KMS-11 (cell line): ENCODE measurements at regions not wholly inside any gene's neighbourhood (a gene's known extent, or its start where the extent isn't known, plus 50 kb on each side); places are given as distances from the start of the nearest gene placed in this dataset.

Source experiments
- H2AFZ ChIP-seq: fragments of 200-600 bp; sonication (generic); 2 replicates; pipeline ENCODE4 v1.6.1; 2016; ENCODE audit warnings: antibody characterized with exemption, mixed run types, low read depth
- H3K27ac ChIP-seq: fragments of 200-600 bp; sonication (generic); 2 replicates; pipeline ENCODE4 v1.6.1; 2016; ENCODE audit warnings: mild to moderate bottlenecking, mixed run types
- H3K27me3 ChIP-seq: fragments of 200-600 bp; sonication (generic); 2 replicates; pipeline ENCODE4 v1.6.1; 2017; ENCODE audit warnings: mild to moderate bottlenecking, low read depth, mixed run types, moderate library complexity; ENCODE audit not compliant: insufficient read depth
- H3K36me3 ChIP-seq: fragments of 200-600 bp; sonication (generic); 2 replicates; pipeline ENCODE4 v1.6.1; 2017; ENCODE audit warnings: mild to moderate bottlenecking, mixed run types; ENCODE audit not compliant: insufficient read depth
- H3K4me1 ChIP-seq: fragments of 200-600 bp; sonication (generic); 2 replicates; pipeline ENCODE4 v1.6.1; 2016; ENCODE audit warnings: mild to moderate bottlenecking, low read depth, mixed run types; ENCODE audit not compliant: poor library complexity, severe bottlenecking
- H3K4me2 ChIP-seq: fragments of 200-600 bp; sonication (generic); 2 replicates; pipeline ENCODE4 v1.7.0; 2016; ENCODE audit warnings: mild to moderate bottlenecking, mixed run types
- H3K4me3 ChIP-seq: fragments of 200-600 bp; sonication (generic); IDR thresholded peaks from 2 replicates; pipeline ENCODE4 v1.6.1; 2017; ENCODE audit warnings: low read depth, low read length, mixed read lengths; ENCODE audit not compliant: insufficient read depth
- H3K79me2 ChIP-seq: fragments of 200-600 bp; sonication (generic); 2 replicates; pipeline ENCODE4 v1.6.1; 2016; ENCODE audit warnings: low read depth, mixed run types; ENCODE audit not compliant: insufficient read depth
- H3K9ac ChIP-seq: fragments of 200-600 bp; sonication (generic); 2 replicates; pipeline ENCODE4 v1.6.1; 2016; ENCODE audit warnings: mild to moderate bottlenecking, mixed run types
- H4K20me1 ChIP-seq: fragments of 200-600 bp; sonication (generic); 2 replicates; pipeline ENCODE4 v1.6.1; 2016; ENCODE audit warnings: mild to moderate bottlenecking, mixed run types; ENCODE audit not compliant: insufficient read depth
- TF ChIP-seq, protein P1 (sequence below): fragments of 200-600 bp; sonication (generic); conservative IDR thresholded peaks from 2 replicates; pipeline ENCODE4 v1.6.1; 2017; ENCODE audit warnings: low read depth, mild to moderate bottlenecking, antibody characterized with exemption, low read length, moderate library complexity, mixed read lengths

DNA sequence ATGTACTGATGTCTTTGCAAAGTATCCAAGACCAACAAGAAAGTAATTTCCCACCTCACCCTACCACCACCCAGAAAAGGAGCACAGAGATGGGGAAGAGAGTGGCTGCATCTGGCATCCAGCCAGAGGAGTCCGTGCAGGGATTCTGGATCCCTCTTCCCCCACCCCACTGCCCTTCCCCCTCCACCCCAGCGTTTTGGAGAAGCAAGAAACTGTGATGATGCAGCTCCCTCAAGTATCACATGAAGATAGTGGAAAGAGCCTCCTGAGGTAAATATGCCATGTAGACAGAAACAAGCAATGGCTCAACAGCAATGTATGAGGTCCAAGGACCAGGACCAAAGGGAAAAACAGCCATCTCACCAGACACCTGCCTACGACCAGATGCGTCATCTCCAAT is 153.8 kb downstream of the DEPDC1B start:
- TF ChIP-seq, protein P1, sequence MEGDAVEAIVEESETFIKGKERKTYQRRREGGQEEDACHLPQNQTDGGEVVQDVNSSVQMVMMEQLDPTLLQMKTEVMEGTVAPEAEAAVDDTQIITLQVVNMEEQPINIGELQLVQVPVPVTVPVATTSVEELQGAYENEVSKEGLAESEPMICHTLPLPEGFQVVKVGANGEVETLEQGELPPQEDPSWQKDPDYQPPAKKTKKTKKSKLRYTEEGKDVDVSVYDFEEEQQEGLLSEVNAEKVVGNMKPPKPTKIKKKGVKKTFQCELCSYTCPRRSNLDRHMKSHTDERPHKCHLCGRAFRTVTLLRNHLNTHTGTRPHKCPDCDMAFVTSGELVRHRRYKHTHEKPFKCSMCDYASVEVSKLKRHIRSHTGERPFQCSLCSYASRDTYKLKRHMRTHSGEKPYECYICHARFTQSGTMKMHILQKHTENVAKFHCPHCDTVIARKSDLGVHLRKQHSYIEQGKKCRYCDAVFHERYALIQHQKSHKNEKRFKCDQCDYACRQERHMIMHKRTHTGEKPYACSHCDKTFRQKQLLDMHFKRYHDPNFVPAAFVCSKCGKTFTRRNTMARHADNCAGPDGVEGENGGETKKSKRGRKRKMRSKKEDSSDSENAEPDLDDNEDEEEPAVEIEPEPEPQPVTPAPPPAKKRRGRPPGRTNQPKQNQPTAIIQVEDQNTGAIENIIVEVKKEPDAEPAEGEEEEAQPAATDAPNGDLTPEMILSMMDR, result no peak
- no peak overlapping the region for H3K4me2 ChIP-seq

DNA sequence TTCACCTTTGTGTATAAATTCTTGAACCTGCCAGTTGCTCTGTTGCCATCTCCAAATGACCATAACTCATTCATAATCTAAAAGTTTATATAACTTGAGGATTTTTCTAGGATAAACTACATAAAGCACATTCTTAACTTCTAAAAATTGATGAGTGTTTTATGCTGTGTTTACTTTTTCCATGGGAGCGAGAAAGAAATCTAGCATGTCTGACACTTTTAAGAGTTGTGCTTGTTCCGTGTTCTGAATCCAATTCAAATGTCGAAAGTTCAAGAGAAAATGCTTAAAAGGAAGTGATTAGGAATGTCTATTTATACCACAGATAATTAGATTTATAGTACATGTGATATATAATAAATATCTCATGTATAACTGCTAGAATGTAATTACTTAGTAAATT is 154.4 kb downstream of the DEPDC1B start:
- no peaks in the 10 kb centered on the region for H3K27me3 ChIP-seq

More for the DNA sequence above, 153.8 kb downstream of the DEPDC1B start:
- H3K4me1 ChIP-seq, result peaks cover 12% of the 10 kb centered on the region
- H3K4me3 ChIP-seq, result no peak overlapping the region
- H4K20me1 ChIP-seq, result no peaks in the 10 kb centered on the region
- no peak overlapping the region for H3K27ac ChIP-seq
- H3K36me3 ChIP-seq, result no peaks in the 10 kb centered on the region; the same call in 1 of the 2 replicates
- no peak overlapping the region for H2AFZ ChIP-seq
- H3K79me2 ChIP-seq, result no peaks in the 10 kb centered on the region
- no peaks in the 10 kb centered on the region for H3K27me3 ChIP-seq
- H3K9ac ChIP-seq, result no peak overlapping the region

DNA sequence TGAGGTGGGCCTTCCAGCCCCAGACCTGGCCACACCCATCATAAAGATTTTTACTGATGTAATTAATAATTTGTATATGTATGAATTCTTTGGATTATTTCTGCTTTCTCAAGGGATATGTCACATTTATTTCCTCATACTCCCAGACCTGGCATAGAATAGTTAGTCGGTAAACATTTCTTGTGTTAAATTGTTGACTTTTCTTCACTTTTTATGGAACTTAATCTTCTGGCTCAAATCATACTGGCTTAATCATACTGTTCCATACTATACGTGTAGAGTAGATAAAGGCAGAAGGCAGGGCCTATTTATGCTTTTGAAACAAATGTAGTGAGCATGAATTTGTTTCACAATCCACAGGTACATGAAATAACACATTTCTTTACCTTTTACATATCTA is 155.8 kb downstream of the DEPDC1B start:
- no peak overlapping the region for H3K9ac ChIP-seq
- no peak overlapping the region for H2AFZ ChIP-seq
- no peaks in the 10 kb centered on the region for H3K79me2 ChIP-seq
- H4K20me1 ChIP-seq, result no peaks in the 10 kb centered on the region
- H3K4me2 ChIP-seq, result no peak overlapping the region
- H3K27me3 ChIP-seq, result no peaks in the 10 kb centered on the region
- no peak overlapping the region for H3K27ac ChIP-seq
- H3K4me3 ChIP-seq, result no peak overlapping the region
- H3K4me1 ChIP-seq, result peaks cover 16% of the 10 kb centered on the region
- H3K36me3 ChIP-seq, result no peaks in the 10 kb centered on the region
- TF ChIP-seq, protein P1, result no peak

More for the DNA sequence above, 154.4 kb downstream of the DEPDC1B start:
- Histone ChIP-seq H3K36me3 (no peaks in the 10 kb centered on the region), H3K27ac (no peak overlapping the region), H3K4me1 (peaks cover 12% of the 10 kb centered on the region), H4K20me1 (no peaks in the 10 kb centered on the region), H3K79me2 (no peaks in the 10 kb centered on the region), H3K4me2 (no peak overlapping the region), H3K4me3 (no peak overlapping the region), H3K9ac (no peak overlapping the region), H2AFZ (no peak overlapping the region)
- TF ChIP-seq, protein P1, result no peak

DNA sequence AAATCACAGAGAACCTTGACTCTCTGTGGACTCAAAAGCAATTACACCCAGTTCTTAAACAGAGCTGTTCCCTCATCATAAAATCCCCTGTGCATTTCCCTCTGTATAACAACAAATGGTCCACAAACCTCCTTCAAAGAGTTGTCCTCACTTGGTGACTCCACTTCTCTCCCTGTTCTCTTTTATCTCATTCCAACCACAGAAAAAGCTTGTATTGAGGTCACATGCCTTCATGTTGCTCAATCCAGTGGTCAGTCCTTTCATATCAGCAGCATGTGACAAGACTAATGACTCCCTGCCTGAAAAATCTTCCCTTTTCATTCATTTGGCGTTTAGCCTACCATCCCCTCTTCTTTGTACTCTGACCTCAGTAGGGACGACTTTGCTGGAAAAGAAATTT is 158.0 kb downstream of the DEPDC1B start:
- Histone ChIP-seq H3K4me2 (peak overlapping the region; percentile 26), H3K36me3 (no peaks in the 10 kb centered on the region), H3K4me1 (peaks cover 21% of the 10 kb centered on the region), H3K9ac (no peak overlapping the region), H4K20me1 (no peaks in the 10 kb centered on the region), H2AFZ (no peak overlapping the region), H3K27me3 (no peaks in the 10 kb centered on the region), H3K27ac (peak overlapping the region; percentile 55), H3K4me3 (no peak overlapping the region), H3K79me2 (no peaks in the 10 kb centered on the region)
- TF ChIP-seq, protein P1, result no peak
